ENCODE measurements at regions not wholly inside any gene's neighbourhood (a gene's known extent, or its start where the extent isn't known, plus 50 kb on each side); places are given as distances from the start of the nearest gene placed in this dataset.

DNA sequence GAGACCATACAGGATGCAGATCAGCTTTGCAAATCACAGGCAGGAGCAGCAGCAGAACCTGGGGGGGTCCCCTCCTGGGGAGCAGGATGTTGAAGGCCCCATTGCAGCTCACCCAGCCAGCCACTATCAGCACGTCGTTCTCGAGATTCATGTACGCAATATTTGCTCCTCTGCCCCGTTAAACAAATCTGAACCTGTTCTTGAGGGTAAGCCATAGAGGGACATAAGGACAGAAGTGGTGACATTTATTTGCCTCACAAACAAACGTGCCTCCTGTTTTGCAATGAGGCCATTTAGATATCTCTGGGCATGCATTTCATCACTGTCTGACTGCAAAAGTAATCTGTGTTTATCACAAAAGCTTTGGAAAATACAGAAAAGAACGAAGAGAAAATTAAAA lies 87.3 kb upstream of the BAIAP2L1 start:
- TF ChIP-seq, protein P1, sequence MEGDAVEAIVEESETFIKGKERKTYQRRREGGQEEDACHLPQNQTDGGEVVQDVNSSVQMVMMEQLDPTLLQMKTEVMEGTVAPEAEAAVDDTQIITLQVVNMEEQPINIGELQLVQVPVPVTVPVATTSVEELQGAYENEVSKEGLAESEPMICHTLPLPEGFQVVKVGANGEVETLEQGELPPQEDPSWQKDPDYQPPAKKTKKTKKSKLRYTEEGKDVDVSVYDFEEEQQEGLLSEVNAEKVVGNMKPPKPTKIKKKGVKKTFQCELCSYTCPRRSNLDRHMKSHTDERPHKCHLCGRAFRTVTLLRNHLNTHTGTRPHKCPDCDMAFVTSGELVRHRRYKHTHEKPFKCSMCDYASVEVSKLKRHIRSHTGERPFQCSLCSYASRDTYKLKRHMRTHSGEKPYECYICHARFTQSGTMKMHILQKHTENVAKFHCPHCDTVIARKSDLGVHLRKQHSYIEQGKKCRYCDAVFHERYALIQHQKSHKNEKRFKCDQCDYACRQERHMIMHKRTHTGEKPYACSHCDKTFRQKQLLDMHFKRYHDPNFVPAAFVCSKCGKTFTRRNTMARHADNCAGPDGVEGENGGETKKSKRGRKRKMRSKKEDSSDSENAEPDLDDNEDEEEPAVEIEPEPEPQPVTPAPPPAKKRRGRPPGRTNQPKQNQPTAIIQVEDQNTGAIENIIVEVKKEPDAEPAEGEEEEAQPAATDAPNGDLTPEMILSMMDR (IDR thresholded peaks at IDR 0.05 in 8 of 11, conservative IDR thresholded peaks at IDR 0.05 in 3 of 11) = no peak
- TF ChIP-seq POLR2AphosphoS5 (IDR thresholded peaks at IDR 0.05) (no peak), POLR2A (IDR thresholded peaks at IDR 0.05) (no peak)

All from spleen (tissue), 7 donors.